ENCODE measurements at regions not wholly inside any gene's neighbourhood (a gene's known extent, or its start where the extent isn't known, plus 50 kb on each side); places are given as distances from the start of the nearest gene placed in this dataset.

DNA sequence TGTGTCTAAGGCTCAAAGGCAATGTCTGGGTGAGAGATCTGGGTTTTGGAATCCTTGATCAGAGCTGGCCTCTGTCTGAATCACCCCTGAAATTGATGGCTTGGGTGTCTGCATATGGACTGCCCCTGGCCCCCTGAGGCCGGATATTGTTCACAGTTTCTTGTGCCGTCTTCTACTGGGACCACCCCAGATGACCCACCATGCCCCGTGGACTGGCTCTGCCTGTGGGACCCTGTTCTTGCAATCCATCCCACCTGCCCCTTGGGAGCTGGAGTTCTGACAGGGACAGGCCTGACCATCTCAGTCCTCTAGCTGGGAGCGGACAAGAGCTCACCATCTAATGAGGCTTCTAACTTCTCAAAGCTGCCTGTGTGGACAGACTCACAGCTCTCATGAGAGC, 119.9 kb downstream of the FAM43A start:
- DNase-seq (ENCODE audit: low read depth) = no peak

DNA sequence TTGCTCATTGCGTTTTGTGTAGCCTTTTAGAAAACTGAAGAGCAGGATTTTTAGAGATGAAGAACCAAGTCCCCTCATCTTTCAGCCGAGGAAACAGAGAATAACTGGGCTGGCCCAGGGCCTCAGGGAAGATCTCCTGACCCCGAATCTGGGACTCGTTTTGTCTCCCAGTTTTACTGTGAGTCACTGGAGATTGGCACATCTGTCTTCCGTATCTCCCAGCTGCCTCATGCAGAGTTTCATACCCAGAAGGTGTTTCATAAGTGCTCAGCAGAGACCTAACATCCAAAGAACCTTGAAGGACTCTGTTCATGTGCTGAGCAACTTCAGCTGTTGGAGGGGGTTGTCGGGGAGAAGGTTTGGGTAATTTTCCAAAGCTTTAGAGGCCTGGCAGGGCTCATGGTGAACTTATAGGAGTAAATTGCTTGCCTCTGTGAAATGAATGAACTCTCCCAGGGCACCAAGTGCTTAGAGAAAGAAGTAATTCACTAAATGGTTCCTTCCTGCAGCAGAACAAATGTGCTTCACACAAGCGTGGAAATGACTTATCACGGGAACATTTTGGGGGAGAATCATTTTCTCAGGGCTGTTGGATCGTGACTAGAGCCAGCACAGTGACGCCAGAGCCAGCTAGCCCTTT, 121.4 kb downstream of the FAM43A start:
- DNase-seq (ENCODE audit: low read depth) = no peak

DNA sequence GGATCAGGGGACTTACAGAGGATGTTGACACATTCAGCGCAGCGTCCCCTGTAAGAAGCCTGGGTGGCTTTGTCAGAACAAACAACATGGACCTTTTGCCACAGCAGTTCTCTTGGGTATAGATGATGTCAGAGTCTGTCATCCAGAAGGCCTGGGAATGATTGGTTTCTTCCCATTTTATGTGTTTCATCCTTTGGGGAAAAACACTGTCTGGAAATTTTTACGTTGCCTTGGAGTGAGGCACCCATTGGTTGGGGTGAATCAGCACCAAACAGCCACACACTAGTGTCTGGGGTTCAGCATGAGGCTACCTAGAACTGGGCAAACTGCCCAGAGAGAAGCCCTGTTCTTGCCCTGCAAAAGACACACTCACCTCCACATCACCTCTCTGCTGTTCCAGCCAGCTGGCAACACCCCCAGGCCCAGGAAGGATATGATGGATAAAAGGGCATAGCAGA, 123.0 kb downstream of the FAM43A start:
- no peak for DNase-seq (ENCODE audit: low read depth)

DNA sequence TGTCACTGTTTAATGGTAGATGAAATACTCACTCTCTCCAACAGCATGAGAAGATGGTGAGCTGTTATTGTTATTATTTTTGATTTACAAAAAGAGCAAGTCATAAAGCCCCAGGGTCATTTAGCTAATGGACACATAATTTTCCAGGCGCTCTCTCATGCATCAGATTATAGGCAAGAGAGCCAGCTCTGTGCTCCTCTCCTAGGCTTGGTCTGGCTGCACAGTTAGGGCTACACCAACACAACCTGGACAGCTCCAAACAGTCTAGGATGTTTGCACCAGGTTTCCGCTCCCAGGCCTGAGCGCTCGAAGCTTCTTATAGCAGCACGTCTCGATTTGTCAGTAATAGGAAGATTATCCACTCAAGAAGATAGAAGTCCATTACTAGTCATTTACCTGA, 123.7 kb downstream of the FAM43A start:
- DNase-seq (ENCODE audit: low read depth) = no peak

DNA sequence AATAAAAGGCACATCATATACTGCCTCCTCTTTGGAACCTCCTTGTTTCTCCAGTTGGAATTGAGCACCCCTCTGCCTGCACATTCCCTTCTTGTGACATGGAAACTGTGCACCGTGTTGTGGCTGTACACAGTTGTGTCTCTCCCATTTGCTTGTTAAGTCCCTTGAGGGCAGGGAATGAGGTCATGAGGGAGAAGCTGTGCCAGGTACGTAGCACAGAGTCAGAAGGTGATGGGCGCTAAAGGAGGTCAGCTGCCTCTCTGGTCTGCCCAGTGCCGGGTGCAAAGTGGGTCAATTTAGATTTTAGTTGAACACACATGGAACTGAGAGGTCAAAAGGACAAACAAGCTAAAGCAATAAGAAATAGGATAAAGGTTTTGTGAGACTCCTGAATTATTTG, 124.4 kb downstream of the FAM43A start:
- DNase-seq (ENCODE audit: low read depth) = no peak

DNA sequence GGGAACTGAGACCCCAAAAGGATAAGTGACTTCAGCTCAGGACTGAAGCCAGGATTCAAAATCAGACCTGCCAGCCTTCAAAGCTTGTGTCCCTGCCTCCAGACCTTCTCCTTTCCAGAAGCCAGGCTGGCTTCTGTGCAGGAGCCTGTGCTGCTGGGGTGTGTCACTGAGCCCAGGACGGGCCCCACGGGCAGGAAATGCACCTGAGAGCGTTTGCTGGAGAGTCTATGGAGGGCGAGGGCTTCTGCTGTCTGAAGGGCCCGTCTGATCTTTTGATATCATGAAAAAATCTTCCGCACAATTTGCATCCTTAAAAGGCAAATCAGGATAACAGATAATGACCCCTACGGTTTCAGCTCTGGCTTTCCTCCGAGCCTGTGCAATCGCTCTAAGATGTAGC, 125.4 kb downstream of the FAM43A start:
- no peak for DNase-seq (ENCODE audit: low read depth)

DNA sequence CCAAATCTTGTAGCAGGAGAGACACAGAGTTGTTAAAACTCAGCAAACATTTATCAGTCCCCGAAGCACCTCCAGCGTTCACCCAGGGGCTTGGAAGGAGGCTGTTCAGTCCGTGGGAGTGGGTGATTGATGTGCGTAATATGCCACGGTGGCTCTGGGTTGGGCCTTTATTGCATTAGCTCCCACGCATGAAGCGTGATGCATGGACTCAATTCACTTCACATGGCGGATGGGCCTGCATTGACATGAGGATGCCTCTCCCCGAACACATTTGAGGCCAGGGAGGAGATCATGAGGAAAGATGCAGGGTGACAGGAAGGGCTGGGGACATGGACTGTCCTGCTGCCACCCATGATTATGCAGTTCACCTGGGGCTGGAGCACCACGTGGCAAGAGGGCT, 126.5 kb downstream of the FAM43A start:
- DNase-seq (ENCODE audit: low read depth) = no peak

DNA sequence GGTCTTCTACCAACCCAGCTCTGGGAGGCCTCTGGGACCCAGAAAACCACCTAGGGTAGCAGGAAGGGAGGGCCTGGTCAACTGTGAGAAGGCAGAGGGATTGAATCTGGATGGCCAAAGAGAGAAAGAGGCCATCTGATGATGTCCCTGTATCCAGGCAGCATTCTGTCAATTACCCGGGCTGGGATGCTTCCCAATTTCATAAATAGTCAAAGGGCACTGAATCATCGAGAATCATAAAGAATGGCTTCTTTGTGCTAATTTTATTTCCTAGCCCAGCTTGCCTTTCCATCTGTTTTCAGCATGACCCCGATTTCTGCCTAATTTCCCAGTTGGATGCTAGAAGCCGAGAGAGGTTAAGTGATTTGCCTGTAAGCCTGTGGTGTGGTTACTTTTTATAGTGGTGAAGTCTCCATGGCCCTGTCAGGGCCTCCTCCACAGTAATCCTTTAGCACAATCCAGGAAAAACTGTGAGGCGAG, 129.2 kb downstream of the FAM43A start:
- no peak for DNase-seq (ENCODE audit: low read depth)

DNA sequence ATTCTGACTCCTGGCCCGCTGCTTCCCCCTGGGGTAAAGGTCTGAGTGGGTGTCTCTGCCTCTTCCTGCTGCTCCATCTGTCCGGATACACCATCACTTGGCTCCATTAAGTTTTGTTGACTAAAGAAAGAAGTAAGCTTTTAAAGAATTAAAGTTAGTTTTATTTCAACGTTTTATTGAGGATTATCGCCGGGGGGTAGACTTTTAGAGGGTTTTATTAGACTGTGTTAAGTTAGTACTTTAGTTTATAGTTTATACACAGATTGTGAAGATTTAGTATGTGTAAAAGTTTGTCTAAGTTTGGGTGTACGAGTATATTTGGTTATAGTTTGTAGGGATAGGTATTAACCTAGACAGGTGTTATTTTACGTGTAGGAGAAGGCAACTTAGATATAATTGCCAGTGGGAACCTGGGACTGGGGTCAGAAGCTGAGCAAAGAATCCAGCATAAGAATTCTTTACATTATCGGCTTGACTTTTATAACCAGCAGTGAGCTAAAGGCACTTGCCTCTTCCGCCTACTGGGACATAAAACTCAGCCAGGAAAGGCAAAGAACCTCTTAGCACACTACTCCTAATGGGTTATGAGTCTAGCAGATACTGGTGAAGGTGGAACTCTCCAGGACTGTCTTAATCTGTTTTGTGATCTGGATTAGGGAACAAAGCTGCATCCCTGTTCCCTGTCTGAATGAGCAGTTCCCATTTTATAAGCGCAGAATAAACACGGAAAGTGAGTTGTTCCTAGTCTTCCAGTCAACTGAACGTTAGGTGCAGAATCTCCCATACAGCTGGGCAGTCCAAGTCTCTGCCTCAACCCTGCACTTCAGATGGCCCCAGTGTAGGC, 131.3 kb downstream of the FAM43A start:
- no peak for DNase-seq (ENCODE audit: low read depth)

DNA sequence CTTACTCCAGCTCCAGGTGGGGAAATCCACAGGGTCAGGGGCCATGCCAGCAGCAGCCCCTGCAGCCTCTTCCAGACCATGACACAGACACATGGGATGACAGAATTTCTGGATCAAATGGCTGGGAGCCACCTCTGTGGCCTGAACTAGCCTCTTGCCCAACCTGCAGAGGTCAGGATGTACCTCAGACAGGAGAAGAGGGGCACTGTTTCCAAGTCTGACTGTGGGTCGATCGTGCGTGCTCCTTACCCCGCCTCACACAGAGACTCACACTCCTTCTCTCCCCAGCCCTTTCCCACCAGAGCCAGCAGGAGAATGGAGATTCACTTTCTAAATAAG, 131.9 kb downstream of the FAM43A start:
- DNase-seq (ENCODE audit: low read depth) = no peak

DNA sequence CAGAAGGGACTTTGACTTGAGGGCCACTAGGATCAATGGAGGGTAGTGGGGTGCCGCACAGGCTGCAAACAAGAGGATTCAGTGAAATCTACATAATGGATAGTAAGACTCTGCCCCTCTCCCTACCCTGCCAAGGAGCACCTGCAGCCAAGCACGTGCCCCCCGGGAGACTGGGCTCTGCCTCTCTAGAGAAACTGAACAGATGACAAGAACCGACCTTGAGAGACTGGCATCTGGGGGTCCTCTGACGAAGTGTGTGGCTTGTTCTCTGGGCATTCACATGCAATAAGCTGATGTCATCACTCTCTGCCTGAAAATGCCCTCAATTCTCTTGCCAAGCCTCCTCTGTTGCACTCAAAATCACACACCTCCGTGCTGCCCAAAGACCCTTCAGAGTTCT, 132.3 kb downstream of the FAM43A start:
- no peak for DNase-seq (ENCODE audit: low read depth)

DNA sequence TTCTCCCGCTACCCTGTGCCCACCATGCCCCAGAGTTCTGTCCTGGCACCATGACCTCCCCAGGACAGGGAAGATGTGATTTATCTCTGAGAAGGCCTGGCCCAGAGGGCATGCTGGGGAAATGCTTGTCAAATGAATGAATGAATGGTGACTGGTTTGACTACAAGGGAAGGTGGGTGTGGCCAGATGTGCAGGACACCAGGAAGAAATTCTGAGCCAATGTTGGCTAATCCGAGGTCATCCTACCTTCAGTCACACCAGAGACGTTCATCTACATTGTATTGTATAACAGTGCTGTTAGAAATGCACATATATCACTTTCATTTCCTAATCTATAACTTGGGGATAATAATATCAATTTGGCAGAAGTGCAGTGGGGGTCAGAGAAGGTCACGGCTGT, 138.4 kb downstream of the FAM43A start:
- no peak for DNase-seq (ENCODE audit: low read depth)

DNA sequence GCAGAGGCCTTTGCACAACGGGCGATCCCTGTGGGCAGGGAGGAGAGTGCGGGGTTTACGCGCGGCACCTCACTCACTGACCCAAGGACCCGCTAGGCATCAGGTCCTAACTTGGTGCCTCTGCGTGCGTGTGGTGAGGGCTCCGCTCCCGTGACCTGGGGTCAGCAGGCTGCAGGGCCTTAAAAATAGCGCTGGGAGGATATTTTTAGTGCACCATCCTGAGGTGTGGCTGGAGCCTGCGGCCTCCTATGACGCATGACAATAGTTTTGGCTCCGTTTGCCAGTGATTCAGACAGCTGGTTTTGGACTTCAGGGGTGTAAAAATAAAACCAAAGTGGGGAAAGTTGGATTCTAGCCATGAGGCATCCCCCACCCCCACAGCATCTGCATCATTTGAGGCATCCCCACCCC, 139.0 kb downstream of the FAM43A start:
- DNase-seq (ENCODE audit: low read depth) = no peak

DNA sequence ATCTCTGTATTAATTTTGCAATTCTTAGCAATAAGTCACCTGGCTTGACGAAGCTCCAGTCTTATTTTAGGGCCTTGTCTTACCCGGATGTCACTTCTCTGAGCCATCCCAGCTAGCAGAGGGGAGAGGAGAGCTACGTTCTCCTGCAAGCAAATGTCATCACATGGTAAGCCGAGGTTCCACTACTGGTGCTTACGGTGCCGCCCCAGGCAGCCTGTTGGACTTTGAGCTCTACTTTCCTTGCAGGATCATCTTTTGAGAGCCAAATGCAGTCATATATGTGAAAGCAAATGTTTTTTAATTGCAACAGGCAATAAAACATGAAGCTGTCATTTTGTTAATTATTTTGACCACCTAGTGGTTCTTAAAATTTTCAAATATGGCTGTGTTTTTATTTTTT, 140.9 kb downstream of the FAM43A start:
- DNase-seq (ENCODE audit: low read depth) = no peak

DNA sequence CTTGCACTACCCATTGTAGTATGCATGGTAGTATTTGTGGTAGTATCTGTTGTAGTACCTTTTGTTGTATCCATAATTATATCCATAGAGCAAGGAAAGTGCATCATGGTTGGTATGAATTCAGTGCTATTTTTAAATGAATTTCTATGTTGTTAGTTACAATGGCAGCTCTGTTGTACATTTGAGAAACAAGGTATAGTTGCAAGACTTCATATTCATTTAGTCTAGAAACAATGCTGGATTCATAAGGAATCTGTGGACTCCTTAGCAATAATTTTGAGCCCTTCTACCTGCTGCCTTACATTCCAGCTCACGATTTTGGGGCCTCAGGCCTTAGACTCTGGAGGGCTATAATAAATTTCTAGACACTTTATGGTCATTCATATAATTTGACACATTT, 141.8 kb downstream of the FAM43A start:
- no peak for DNase-seq (ENCODE audit: low read depth)

DNA sequence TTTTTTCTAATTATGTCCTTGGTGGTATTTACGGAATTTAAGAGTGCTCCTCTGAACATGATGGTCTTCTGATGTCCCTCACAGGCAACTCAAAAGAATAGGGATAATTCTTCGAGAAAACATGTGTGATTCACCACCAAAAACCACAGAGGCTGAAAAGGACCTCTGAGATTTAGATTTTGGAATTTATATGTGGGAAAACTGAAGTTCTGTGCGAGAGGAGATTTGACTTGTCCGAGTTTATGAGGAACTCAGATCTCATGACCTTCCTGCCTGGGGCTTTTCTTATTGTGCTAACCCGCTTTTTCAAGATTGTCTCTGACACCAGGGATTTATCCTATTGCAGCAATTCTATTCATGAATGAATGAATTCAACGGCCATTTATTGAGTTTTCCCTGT, 142.4 kb downstream of the FAM43A start:
- DNase-seq (ENCODE audit: low read depth) = no peak

DNA sequence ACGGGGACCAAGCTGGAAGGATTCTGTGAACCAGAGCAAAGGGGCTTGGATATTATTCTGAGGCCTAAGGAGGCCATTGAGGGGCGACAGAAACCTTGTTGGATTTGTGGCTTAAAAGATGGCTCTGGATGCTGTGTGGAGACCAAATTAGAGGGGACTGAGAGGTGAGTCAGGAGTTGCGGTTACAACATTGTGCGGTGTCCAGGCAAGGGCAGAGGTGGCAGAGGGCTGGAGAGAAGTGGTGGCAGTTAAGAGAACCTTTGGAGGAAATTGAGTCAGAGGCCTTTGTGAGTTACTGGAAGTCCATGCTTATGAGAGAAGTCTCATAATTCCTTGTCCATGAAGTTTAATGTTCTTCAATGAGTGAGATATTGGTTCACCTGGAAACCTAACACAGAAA, 143.2 kb downstream of the FAM43A start:
- DNase-seq (ENCODE audit: low read depth) = no peak

DNA sequence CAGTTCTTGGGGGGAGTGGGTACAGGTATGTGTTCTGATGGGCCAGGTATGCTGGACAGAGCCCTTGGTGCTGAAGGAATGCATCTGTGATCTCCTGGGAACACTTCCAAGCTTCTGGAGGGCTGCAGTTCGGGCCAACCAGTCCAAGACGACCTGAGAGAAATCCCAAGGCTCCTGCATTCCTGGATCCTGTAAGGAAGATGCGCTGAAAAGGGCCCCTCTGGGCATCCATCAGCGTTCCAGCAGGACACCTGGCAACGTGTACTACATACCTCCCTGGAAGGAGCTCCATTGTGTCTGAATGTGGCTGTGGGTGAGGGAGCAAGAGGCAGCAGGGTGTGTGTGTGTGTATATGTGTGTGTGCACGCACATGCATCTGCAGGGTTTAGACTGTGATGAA, 144.7 kb downstream of the FAM43A start:
- DNase-seq (ENCODE audit: low read depth) = no peak

DNA sequence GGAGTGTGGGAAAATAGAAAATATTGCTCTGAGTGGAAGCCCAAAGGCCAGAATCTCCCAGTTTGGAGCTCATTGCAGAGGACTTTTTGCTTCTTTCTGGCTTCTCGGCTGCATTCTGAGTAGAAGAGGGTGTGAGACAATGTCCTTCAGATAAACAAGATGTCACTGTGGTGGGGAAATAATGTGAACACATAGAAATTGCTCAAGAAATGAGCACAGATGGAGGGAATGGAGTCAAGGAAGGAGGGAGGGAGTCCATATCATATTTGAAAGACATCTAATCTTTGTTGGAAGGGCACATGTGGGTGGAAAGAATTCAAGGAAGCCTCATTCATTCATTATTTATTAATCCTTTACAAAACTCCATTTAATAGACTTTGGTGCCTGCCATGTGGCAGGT, 145.3 kb downstream of the FAM43A start:
- no peak for DNase-seq (ENCODE audit: low read depth)

DNA sequence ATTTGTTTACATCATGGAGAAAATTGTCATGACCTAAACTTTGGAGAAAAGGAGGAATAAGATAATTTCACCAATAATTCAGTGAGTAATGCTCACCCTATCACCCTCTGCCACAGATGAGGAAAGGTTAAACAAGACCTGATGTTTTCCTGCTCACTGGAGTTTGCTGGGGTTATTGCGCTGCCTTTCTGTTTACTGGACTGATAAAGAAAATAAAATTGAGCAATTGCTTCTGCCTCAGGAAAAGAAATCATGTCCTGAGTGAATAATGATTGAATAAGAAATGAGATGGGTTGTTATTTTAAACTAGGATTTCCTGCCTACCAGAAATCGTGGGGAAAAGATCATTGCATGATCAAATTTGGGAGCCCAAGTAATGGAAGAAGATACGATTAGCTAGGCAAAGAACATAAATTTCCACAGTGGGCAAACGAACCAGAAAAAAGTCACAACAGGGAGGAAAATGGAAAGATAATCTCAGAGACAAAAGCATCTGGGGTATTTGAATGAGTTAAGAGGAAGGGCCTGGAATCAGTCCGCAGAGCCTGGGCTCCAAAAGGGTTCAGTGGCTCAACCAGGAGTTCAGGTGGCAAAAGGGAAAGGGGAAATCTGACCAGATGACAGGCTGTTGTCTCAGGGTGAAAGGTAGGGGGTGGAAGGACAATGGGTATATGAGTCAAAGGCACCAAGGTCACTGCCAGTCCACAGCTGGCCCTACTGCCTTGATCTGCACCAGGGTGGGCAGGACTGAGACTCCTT, 146.8 kb downstream of the FAM43A start:
- DNase-seq (ENCODE audit: low read depth) = no peak

DNA sequence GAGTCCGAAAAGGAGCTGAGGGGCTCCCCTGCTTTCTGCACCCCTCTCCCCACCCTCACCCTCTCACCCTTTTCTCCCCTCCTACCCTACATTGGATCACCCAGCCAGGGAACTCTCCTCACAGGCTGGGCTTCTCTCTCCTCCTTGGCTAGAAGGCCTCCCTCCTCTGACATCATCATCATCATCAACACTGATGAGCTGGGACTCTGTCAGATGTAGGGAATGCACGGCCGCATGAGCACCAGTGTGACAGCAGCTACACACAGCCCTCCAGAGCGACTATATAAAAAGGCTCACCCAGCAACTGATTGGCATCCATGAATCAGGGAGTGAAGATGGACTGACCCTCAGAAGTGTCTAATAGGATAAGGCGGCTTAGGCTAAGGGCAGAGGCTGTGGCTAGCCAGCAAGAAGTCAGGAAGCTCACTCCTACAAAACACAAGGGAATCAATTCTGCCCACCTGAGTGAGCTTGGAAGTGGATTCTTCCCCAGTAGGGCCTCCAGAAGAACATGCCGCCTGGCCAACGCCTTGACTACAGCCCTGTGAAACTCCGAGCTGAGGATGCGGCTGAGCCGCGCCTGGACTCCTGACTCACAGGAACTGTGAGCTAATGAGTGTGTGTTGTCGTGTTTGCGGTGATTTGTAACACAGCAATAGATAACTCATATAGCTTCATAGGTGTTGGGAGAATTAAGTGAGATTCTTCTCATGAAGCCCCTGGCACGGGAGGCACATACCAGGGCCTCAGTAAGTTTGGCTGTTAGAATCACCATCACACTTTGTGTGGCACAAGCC, 147.6 kb downstream of the FAM43A start:
- no peak for DNase-seq (ENCODE audit: low read depth)

DNA sequence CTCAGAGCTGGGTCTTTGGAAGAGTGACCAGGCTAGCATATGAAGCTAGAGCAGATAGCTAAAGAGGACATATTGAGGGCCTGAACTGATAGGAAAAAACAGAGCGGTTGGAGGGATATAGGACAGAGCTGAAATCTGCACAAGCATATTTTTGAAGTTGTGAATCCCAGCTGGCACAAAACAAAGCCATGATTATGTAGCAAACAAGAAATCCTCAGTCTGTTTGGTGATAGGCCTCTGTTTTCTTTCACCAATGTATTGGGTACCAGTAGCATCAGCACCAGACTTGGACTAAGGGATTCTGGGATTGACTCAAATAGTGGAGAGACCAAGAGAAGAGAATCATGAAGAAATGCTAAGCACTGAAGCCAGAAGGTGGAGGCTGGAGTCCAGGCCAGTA, 151.0 kb downstream of the FAM43A start:
- DNase-seq (ENCODE audit: low read depth) = no peak
